ENCODE measurements at regions not wholly inside any gene's neighbourhood (a gene's known extent, or its start where the extent isn't known, plus 50 kb on each side); places are given as distances from the start of the nearest gene placed in this dataset.

GRCh38 chr2:67970542-67970941 lies 92.3 kb downstream of the C1D start:
- WGBS: 96% methylated on average over 3 of the region's 3 CpGs
- no peak overlapping the region for H3K27ac ChIP-seq (ENCODE audit: low read length)
- H3K27me3 ChIP-seq (ENCODE audit: control insufficient read depth, insufficient read depth): no peaks in the 10 kb centered on the region
- DNase-seq (no peak), ATAC-seq (no peak)
- H3K9me3 ChIP-seq (ENCODE audit: control insufficient read depth, low read length): no peaks in the 10 kb centered on the region
- no peak overlapping the region for H3K4me3 ChIP-seq (ENCODE audit: low read length)
- H3K4me1 ChIP-seq (ENCODE audit: control insufficient read depth, insufficient read depth, low read length): no peaks in the 10 kb centered on the region
- intact Hi-C loops (cut with DNase I): no loop called here

GRCh38 chr2:67974559-67975430 lies 88.0 kb downstream of the C1D start:
- no peaks in the 10 kb centered on the region for H3K9me3 ChIP-seq (ENCODE audit: control insufficient read depth, low read length)
- no peaks in the 10 kb centered on the region for H3K27me3 ChIP-seq (ENCODE audit: control insufficient read depth, insufficient read depth)
- H3K4me3 ChIP-seq (ENCODE audit: low read length): no peak overlapping the region
- WGBS: 26% methylated on average over 7 of the region's 7 CpGs
- peak; percentile 51 to 74 (median 63) for DNase-seq
- H3K4me1 ChIP-seq (ENCODE audit: control insufficient read depth, insufficient read depth, low read length): no peaks in the 10 kb centered on the region
- ATAC-seq: peak; percentile 69 to 80
- peak overlapping the region; percentile 2 for H3K27ac ChIP-seq (ENCODE audit: low read length)
- intact Hi-C loops (cut with DNase I): no loop called here

- WGBS: 90% methylated on average over 1 of the region's 1 CpG
- no peak for DNase-seq
- no peak for ATAC-seq
- no peaks in the 10 kb centered on the region for H3K4me1 ChIP-seq (ENCODE audit: control insufficient read depth, insufficient read depth, low read length)
- intact Hi-C loops (cut with DNase I): no loop called here
- no peak overlapping the region for H3K4me3 ChIP-seq (ENCODE audit: low read length)
- H3K27me3 ChIP-seq (ENCODE audit: control insufficient read depth, insufficient read depth): no peaks in the 10 kb centered on the region
- H3K9me3 ChIP-seq (ENCODE audit: control insufficient read depth, low read length): no peaks in the 10 kb centered on the region
- no peak overlapping the region for H3K27ac ChIP-seq (ENCODE audit: low read length)
These were observed 85.3 kb downstream of the C1D start for GRCh38 chr2:67977464-67977863.

DNA sequence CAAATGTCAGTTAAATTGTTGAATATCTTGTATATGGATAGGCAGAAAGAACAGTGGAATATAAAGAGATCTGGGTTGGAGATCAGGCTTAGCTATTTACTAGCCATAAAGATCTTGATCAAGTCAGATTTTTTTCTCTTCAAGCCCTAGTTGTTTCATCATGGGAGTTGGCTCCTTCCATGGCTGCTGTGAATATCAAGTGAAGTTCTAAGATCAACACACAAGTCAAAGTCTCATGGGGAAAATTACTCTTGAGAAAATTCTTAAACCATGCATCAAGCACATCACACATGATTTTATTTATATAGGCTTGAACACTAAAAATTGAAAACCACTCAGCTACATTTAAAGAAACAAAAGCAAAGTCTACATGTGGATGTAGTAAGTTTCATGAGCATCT lies 79.8 kb downstream of the C1D start:
- no peaks in the 10 kb centered on the region for H3K27me3 ChIP-seq (ENCODE audit: control insufficient read depth, insufficient read depth)
- no peaks in the 10 kb centered on the region for H3K4me1 ChIP-seq (ENCODE audit: control insufficient read depth, insufficient read depth, low read length)
- no peak overlapping the region for H3K4me3 ChIP-seq (ENCODE audit: low read length)
- intact Hi-C loops (cut with DNase I): no loop called here
- H3K27ac ChIP-seq (ENCODE audit: low read length): no peak overlapping the region
- DNase-seq (no peak), ATAC-seq (no peak)
- H3K9me3 ChIP-seq (ENCODE audit: control insufficient read depth, low read length): no peaks in the 10 kb centered on the region

DNA sequence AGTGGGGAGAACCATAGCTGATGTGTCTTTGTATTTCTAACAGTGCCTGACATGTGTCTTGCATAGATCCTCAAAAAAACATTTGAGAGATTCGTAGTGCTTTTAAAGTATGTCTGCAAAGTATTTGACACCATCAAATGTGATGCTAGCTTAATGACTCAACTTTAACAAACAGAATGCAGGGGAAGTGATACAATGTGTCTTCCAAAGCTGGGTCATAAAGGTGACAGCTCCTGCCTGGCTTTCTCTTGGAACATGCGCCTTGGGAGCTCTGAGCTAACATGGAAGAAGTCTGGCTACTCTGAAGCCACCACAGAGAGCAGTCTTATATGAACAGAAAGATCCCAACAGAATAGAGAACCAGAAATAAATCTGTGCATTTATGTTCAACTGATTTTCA lies 78.2 kb downstream of the C1D start:
- 79% methylated on average over 2 of the region's 2 CpGs for WGBS

DNA sequence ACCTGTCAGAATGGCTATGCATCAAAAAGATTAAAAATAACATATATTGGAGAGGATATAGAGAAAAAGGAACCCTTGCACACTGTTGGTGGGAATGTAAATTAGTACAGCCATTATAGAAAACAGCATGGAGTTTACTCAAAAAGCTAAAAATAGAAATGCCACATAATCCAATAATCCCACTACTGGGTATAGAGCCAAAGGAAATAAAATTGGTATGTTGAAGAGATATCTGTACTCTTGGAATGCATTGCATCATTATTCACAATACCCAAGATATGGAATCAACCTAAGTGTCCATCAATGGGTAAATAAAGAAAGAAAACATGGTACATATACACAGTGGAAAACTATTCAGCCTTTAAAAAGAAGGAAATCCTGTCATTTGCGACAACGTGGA lies 77.2 kb downstream of the C1D start:
- intact Hi-C loops (cut with DNase I): no loop called here
- H3K27ac ChIP-seq (ENCODE audit: low read length): no peak overlapping the region
- no peaks in the 10 kb centered on the region for H3K9me3 ChIP-seq (ENCODE audit: control insufficient read depth, low read length)
- H3K4me1 ChIP-seq (ENCODE audit: control insufficient read depth, insufficient read depth, low read length): no peaks in the 10 kb centered on the region
- no peak overlapping the region for H3K4me3 ChIP-seq (ENCODE audit: low read length)
- no peak for ATAC-seq
- WGBS: 79% methylated on average over 2 of the region's 2 CpGs
- no peaks in the 10 kb centered on the region for H3K27me3 ChIP-seq (ENCODE audit: control insufficient read depth, insufficient read depth)
- no peak for DNase-seq

More for the DNA sequence above, 78.2 kb downstream of the C1D start:
- no peak overlapping the region for H3K4me3 ChIP-seq (ENCODE audit: low read length)
- ATAC-seq: no peak
- no peak overlapping the region for H3K27ac ChIP-seq (ENCODE audit: low read length)
- no peaks in the 10 kb centered on the region for H3K9me3 ChIP-seq (ENCODE audit: control insufficient read depth, low read length)
- H3K4me1 ChIP-seq (ENCODE audit: control insufficient read depth, insufficient read depth, low read length): no peaks in the 10 kb centered on the region
- intact Hi-C loops (cut with DNase I): no loop called here
- DNase-seq: no peak
- no peaks in the 10 kb centered on the region for H3K27me3 ChIP-seq (ENCODE audit: control insufficient read depth, insufficient read depth)

DNA sequence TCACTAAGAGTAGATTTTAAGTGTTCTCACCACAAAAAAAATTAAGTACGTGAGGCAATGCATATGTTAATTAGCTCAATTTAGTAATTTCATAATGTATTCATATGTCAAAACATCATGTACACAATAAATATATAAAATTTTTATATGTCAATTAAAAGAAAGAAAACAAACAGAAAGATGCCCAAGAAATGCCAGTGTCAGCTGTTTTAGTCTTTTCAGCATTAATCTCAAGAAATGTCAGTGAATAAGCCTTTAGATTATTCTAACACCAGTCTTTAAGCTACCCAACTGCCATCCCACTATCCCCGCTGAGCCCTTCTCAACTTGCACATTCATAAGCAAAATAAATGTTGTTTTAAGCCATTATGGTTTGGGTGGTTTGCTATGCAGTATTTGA lies 76.5 kb downstream of the C1D start:
- Histone ChIP-seq H3K9me3 (ENCODE audit: control insufficient read depth, low read length) (no peaks in the 10 kb centered on the region), H3K27me3 (ENCODE audit: control insufficient read depth, insufficient read depth) (no peaks in the 10 kb centered on the region), H3K4me3 (ENCODE audit: low read length) (no peak overlapping the region), H3K4me1 (ENCODE audit: control insufficient read depth, insufficient read depth, low read length) (no peaks in the 10 kb centered on the region), H3K27ac (ENCODE audit: low read length) (no peak overlapping the region)
- ATAC-seq (no peak), DNase-seq (no peak)
- 87% methylated on average over 2 of the region's 2 CpGs for WGBS
- intact Hi-C loops (cut with DNase I): no loop called here

All from right cardiac atrium (tissue), 5 donors.